ENCODE measurements at regions not wholly inside any gene's neighbourhood (a gene's known extent, or its start where the extent isn't known, plus 50 kb on each side); places are given as distances from the start of the nearest gene placed in this dataset.
"Not testable (repeated sequence)": the region's sequence is repeated elsewhere in the genome, so short reads cannot be mapped to it uniquely, and the experiment has no call there.

DNA sequence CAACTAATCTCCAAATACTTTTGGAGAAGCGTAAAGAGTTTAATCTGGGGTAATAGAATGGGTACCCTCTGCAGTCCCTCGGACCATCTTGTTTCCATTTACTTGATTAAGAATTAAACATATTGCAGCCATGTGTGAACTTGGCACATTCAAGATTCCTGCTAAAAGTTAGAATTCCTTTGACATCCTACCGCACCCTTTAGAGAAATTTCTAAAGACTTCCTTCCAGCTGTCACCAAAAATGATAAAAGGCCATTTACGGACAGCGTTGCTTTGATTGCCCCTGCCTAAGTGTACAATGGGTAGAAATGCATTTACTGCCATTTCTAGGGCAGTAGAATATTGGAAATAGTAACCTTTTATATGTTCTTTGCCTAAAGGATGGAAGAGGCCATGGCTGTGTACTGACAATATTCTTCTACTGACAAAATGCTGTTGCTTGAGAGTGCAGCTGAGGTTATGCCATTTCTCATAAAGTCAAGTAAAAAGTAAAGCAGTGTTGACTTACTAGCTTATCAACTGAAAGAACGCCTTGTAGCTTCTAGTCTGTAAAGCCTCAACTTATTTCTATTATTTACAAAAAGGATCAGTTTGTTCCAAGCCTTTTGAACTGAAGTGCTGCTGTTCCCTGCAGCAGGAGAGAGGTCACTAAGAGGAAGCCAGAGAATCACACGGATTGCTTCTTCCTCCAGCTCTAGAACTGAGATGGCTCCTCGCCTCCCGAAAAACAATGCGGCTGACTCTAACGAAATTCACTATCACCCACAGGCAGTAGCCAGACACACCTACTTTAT is 139.8 kb upstream of the BASP1 start:
- H3K27me3 ChIP-seq, result no peaks in the 10 kb centered on the region
- no peak overlapping the region for H3K4me3 ChIP-seq
- no peaks in the 10 kb centered on the region for H3K9me3 ChIP-seq
- no peaks in the 10 kb centered on the region for H3K36me3 ChIP-seq
- WGBS, 2 donors (ENCODE audit: low coverage in 1 of 2), result 56 to 79% methylated on average over 10 to 11 of the region's 11 CpGs
- ATAC-seq, result no peak
- H3K27ac ChIP-seq, result no peak overlapping the region
- no peaks in the 10 kb centered on the region for H3K4me1 ChIP-seq
- TF ChIP-seq EP300 (IDR thresholded peaks at IDR 0.05) (no peak), POLR2A (IDR thresholded peaks at IDR 0.05) (no peak), POLR2AphosphoS5 (IDR thresholded peaks at IDR 0.05) (no peak)
- TF ChIP-seq, protein P1, sequence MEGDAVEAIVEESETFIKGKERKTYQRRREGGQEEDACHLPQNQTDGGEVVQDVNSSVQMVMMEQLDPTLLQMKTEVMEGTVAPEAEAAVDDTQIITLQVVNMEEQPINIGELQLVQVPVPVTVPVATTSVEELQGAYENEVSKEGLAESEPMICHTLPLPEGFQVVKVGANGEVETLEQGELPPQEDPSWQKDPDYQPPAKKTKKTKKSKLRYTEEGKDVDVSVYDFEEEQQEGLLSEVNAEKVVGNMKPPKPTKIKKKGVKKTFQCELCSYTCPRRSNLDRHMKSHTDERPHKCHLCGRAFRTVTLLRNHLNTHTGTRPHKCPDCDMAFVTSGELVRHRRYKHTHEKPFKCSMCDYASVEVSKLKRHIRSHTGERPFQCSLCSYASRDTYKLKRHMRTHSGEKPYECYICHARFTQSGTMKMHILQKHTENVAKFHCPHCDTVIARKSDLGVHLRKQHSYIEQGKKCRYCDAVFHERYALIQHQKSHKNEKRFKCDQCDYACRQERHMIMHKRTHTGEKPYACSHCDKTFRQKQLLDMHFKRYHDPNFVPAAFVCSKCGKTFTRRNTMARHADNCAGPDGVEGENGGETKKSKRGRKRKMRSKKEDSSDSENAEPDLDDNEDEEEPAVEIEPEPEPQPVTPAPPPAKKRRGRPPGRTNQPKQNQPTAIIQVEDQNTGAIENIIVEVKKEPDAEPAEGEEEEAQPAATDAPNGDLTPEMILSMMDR (IDR thresholded peaks at IDR 0.05), result no peak

GRCh38 chr5:17079562-17079961 is 137.9 kb upstream of the BASP1 start:
- Histone ChIP-seq H3K4me3 (no peak overlapping the region), H3K36me3 (no peaks in the 10 kb centered on the region), H3K27ac (no peak overlapping the region), H3K4me1 (no peaks in the 10 kb centered on the region), H3K9me3 (no peaks in the 10 kb centered on the region), H3K27me3 (no peaks in the 10 kb centered on the region)
- WGBS, 2 donors (ENCODE audit: low coverage in 1 of 2), result 64 to 82% methylated on average over 7 of the region's 7 CpGs
- TF ChIP-seq POLR2A (IDR thresholded peaks at IDR 0.05), result no peak
- TF ChIP-seq, protein P1 (IDR thresholded peaks at IDR 0.05), result no peak
- ATAC-seq, result peak; percentile 39

DNA sequence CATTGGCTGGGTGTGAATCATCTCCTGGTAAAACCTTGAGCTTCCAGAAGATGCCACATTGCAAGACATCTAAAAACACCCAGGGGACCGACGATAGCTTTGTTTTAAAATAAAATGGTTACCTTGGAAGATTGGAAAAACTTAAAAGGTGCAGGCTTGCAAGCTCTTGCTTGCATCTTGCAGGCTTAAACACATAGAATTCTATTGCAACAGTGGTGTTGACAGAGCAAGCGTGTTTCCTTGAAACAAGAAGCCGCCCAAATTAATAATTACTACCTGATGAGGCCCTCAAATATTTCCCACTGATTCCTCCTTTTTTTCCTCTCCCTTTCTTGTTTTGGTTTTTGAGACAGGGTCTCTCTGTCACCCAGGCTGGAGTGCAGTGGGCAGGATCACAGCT is 137.1 kb upstream of the BASP1 start:
- Histone ChIP-seq H3K27ac (no peak overlapping the region), H3K27me3 (no peaks in the 10 kb centered on the region), H3K4me1 (no peaks in the 10 kb centered on the region), H3K4me3 (no peak overlapping the region), H3K36me3 (no peaks in the 10 kb centered on the region), H3K9me3 (no peaks in the 10 kb centered on the region)
- ATAC-seq, result no peak
- 74 to 100% methylated on average over 2 to 3 of the region's 4 CpGs for WGBS, 2 donors (ENCODE audit: low coverage in 1 of 2)
- TF ChIP-seq, protein P1 (IDR thresholded peaks at IDR 0.05), result no peak
- TF ChIP-seq POLR2A (IDR thresholded peaks at IDR 0.05) (no peak), EP300 (IDR thresholded peaks at IDR 0.05) (no peak), POLR2AphosphoS5 (IDR thresholded peaks at IDR 0.05) (no peak)

DNA sequence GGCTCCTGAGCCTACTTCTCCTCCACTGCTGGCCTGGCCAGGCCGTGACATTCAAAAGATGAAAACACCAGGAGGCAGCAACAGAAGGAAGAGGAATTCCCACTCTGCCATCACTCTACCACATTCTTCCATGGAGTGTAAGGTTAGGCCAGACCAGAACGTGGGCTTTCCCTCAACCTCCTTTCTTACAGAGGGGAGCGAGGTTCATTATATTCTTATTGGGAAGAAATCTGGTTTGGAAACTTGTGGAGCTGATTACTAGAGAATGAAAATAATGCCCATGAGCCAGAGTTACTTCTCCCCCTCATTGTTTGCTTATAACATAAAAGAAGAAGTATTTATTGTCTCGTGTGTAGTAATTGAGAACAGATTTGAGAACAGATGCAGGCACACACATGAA is 136.3 kb upstream of the BASP1 start:
- no peaks in the 10 kb centered on the region for H3K9me3 ChIP-seq
- no peak for ATAC-seq
- TF ChIP-seq, protein P1 (IDR thresholded peaks at IDR 0.05), result no peak
- TF ChIP-seq EP300 (IDR thresholded peaks at IDR 0.05) (no peak), POLR2AphosphoS5 (IDR thresholded peaks at IDR 0.05) (no peak), POLR2A (IDR thresholded peaks at IDR 0.05) (no peak)
- H3K36me3 ChIP-seq, result no peaks in the 10 kb centered on the region
- no peaks in the 10 kb centered on the region for H3K4me1 ChIP-seq
- H3K27ac ChIP-seq, result no peak overlapping the region
- no peak overlapping the region for H3K4me3 ChIP-seq
- no peaks in the 10 kb centered on the region for H3K27me3 ChIP-seq
- WGBS, 2 donors (ENCODE audit: low coverage in 1 of 2), result 45 to 65% methylated on average over 3 of the region's 4 CpGs

DNA sequence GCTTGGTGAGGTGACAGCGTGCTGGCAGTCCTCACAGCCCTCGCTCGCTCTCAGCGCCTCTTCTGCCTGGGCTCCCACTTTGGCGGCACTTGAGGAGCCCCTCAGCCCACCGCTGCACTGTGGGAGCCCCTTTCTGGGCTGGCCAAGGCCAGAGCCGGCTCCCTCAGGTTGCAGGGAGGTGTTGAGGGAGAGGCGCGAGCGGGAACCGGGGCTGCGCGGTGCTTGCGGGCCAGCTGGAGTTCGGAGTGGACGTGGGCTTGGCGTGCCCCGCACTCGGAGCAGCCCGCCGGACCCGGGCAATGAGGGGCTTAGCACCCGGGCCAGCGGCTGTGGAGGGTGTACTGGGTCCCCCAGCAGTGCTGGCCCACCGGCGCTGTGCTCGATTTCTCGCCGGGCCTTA is 134.2 kb upstream of the BASP1 start:
- not testable (repeated sequence) for ATAC-seq, H3K4me1 ChIP-seq, H3K9me3 ChIP-seq, H3K27me3 ChIP-seq, H3K27ac ChIP-seq, H3K4me3 ChIP-seq, H3K36me3 ChIP-seq
- WGBS, 2 donors (ENCODE audit: low coverage in 1 of 2), result 92% methylated on average over 3 of the region's 29 CpGs; no CpG with 5 or more reads in 1 of the 2 donors

Data from gastroesophageal sphincter (tissue), 4 donors.